ENCODE measurements at regions not wholly inside any gene's neighbourhood (a gene's known extent, or its start where the extent isn't known, plus 50 kb on each side); places are given as distances from the start of the nearest gene placed in this dataset.

DNA sequence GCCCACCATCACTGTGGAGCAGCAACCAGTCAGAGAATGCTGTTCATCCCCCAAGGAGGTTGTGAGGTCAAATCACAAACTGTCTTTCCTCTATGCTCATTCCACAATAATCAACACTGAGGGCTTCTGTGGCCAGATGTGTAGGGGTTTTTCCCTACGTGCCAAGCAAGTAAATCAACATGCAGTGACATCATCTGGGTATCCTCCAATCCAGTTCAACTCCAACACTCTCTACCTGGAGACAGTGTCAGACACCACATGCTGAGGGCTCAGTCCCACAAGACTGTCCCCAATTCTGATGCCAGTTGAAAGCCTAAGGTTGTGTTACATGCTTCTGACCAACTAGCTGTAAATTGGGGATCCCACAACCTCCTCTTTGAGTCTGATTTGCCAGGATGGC lies 57.3 kb upstream of the DMRT1 start:
- no peak for TF ChIP-seq POLR2A (IDR thresholded peaks at IDR 0.05)
- TF ChIP-seq, protein P1, sequence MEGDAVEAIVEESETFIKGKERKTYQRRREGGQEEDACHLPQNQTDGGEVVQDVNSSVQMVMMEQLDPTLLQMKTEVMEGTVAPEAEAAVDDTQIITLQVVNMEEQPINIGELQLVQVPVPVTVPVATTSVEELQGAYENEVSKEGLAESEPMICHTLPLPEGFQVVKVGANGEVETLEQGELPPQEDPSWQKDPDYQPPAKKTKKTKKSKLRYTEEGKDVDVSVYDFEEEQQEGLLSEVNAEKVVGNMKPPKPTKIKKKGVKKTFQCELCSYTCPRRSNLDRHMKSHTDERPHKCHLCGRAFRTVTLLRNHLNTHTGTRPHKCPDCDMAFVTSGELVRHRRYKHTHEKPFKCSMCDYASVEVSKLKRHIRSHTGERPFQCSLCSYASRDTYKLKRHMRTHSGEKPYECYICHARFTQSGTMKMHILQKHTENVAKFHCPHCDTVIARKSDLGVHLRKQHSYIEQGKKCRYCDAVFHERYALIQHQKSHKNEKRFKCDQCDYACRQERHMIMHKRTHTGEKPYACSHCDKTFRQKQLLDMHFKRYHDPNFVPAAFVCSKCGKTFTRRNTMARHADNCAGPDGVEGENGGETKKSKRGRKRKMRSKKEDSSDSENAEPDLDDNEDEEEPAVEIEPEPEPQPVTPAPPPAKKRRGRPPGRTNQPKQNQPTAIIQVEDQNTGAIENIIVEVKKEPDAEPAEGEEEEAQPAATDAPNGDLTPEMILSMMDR (IDR thresholded peaks at IDR 0.05): no peak

Measured in body of pancreas (tissue), 4 donors.